Activated naive CD8-positive, alpha-beta T cell treated with anti-CD3 and anti-CD28 coated beads, Interleukin-2, amount 50 U/mL, for 24 hours (primary cell): ENCODE measurements at regions not wholly inside any gene's neighbourhood (a gene's known extent, or its start where the extent isn't known, plus 50 kb on each side); places are given as distances from the start of the nearest gene placed in this dataset.

ENCODE experiments used
- ATAC-seq: fragments of 150-1000 bp; cut with Tn5 transposase; one replicate; pipeline ENCODE4 v1.10.0; 2021
- DNase-seq: peaks from one replicate; pipeline ENCODE4 v3.0.0; 2021
- H3K27ac Mint-ChIP-seq: one replicate; pipeline ENCODE4 v1.8.0; 2021; ENCODE audit warnings: mild to moderate bottlenecking, mixed read lengths
- H3K27me3 Mint-ChIP-seq: one replicate; pipeline ENCODE4 v1.8.0; 2021; ENCODE audit warnings: mixed read lengths
- H3K36me3 Mint-ChIP-seq: one replicate; pipeline ENCODE4 v1.8.0; 2021; ENCODE audit warnings: low read depth, mixed read lengths
- H3K4me1 Mint-ChIP-seq: one replicate; pipeline ENCODE4 v1.8.0; 2021; ENCODE audit warnings: mixed read lengths
- H3K4me3 Mint-ChIP-seq: one replicate; pipeline ENCODE4 v1.8.0; 2021; ENCODE audit warnings: mild to moderate bottlenecking, moderate library complexity, mixed read lengths
- H3K9me3 Mint-ChIP-seq: one replicate; pipeline ENCODE4 v1.8.0; 2021; ENCODE audit warnings: mixed read lengths

DNA sequence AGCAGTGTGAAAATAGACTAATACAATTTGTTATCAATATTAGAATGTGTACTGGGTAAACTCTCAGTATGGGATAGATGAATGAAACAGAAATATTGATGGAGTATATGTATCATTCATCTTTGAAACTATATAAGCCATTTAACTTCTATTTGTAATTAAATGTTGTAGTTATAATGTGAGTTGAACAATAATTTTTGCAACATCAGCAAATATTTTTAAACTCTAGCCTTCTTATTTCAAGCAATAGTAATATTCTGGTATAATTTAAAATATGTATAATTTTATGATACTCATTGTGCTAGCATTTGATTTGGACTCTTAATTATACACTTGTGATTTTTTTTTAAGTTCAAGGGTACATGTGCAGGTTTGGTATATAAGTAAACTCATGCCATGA is 59.6 kb upstream of the RGMB start:
- Mint-ChIP-seq H3K4me3 (no peak overlapping the region), H3K27ac (no peak overlapping the region), H3K9me3 (peaks cover 9% of the 10 kb centered on the region), H3K27me3 (peaks cover 3% of the 10 kb centered on the region), H3K36me3 (no peaks in the 10 kb centered on the region), H3K4me1 (no peaks in the 10 kb centered on the region)
- DNase-seq (no peak), ATAC-seq (no peak)

DNA sequence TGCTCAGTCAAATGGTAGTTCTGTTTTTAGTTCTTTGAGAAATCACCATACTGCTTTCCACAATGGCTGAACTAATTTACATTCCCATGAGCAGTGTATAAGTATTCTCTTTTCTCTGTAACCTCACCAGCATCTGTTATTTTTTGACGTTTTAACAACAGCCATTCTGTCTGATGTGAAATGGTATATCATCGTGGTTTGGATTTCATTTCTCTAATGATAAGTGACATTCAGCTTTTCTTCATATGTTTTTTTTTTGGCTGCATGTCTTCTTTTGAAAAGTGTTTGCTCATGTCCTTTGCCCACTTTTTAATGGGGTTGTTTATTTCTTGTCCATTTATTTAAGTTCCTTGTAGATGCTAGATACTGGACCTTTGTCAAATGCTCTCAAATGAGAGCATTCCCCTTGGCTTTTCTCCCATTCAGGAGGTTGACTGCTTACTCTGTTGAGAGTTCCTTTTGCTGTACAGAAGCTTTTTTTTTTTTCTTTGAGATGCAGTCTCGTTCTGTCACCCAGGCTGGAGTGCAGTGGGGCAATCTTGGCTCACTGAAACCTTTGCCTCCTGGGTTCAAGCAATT is 58.7 kb upstream of the RGMB start:
- Mint-ChIP-seq H3K4me3 (no peak overlapping the region), H3K27me3 (peaks cover 3% of the 10 kb centered on the region), H3K4me1 (no peaks in the 10 kb centered on the region), H3K9me3 (peaks cover 12% of the 10 kb centered on the region), H3K36me3 (no peaks in the 10 kb centered on the region), H3K27ac (no peak overlapping the region)
- ATAC-seq (no peak), DNase-seq (no peak)

DNA sequence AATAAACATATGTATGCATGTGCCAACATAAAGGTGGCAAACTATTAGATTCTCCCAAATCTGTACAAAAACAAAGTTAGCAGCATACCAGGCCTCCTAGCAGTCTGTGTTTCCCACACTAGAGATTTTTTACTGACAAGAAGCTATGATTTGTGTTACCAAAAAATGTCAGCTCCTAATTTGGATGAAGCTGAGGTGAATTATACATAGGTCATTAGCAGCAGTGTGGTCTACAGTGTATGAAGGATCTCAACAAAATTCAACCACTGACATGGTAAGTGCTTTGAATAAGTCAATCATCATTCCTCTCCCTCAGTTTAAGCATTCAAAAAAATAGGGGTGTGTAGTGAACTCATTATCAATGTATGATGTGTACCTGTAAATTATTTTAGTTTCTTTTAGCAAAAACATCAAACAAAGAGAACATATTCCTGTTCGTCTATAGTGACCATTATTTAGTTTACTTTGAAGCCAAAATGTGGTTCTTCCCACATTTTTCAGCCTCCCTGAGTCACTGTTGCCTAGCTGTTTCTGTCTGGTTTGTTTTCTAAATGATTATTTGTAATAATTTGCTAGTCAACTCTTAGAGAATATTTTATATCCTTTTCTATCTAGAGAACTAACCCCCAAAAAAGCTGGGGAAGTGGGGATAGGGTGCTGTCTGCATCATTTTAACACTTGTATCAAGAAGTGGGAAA is 52.1 kb upstream of the RGMB start:
- Mint-ChIP-seq H3K27ac (no peak overlapping the region), H3K9me3 (peaks cover 8% of the 10 kb centered on the region)

GRCh38 chr5:98722188-98722587 is 51.3 kb upstream of the RGMB start:
- Mint-ChIP-seq H3K27ac (no peak overlapping the region), H3K9me3 (peaks cover 8% of the 10 kb centered on the region), H3K4me3 (no peak overlapping the region), H3K4me1 (no peaks in the 10 kb centered on the region), H3K36me3 (no peaks in the 10 kb centered on the region), H3K27me3 (peaks cover 3% of the 10 kb centered on the region)
- no peak for DNase-seq
- no peak for ATAC-seq

More for the DNA sequence above, 52.1 kb upstream of the RGMB start:
- DNase-seq, result no peak
- Mint-ChIP-seq H3K4me1 (no peaks in the 10 kb centered on the region), H3K4me3 (no peak overlapping the region), H3K36me3 (no peaks in the 10 kb centered on the region), H3K27me3 (peaks cover 3% of the 10 kb centered on the region)
- no peak for ATAC-seq

DNA sequence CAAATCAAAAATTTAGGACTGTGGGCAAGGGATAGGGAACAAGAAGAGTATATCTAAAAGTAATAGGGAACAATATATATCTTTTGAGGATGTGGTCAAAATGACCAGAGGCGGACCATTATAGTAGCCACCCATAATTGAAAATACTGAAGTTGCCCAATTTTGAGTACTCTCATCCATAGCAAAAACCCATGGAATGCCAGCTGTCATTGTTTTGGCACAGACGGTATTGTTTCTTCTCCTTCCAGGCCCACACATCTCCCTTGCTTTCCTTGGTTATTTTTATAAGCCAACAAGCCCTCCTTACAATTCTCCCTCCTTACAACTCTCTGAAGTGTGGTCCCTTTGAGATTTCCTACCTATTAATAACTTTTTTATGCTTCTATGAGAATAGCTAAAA is 50.4 kb upstream of the RGMB start:
- Mint-ChIP-seq H3K27ac (no peak overlapping the region), H3K27me3 (peaks cover under 1% of the 10 kb centered on the region), H3K36me3 (no peaks in the 10 kb centered on the region), H3K4me1 (no peaks in the 10 kb centered on the region), H3K4me3 (no peak overlapping the region), H3K9me3 (peaks cover 8% of the 10 kb centered on the region)
- DNase-seq (no peak), ATAC-seq (no peak)
